HG03460 (cell line): ENCODE measurements at regions not wholly inside any gene's neighbourhood (a gene's known extent, or its start where the extent isn't known, plus 50 kb on each side); places are given as distances from the start of the nearest gene placed in this dataset.

ENCODE experiments used
- ATAC-seq: cut with Tn5 transposase; IDR thresholded peaks from one replicate; pipeline ENCODE4 v1.9.1; 2021; ENCODE audit not compliant: unreplicated experiment

GRCh38 chr5:74240783-74241750 lies 399.5 kb downstream of the ENC1 start:
- ATAC-seq, result no peak

- ATAC-seq, result no peak
These were observed 401.3 kb downstream of the ENC1 start for GRCh38 chr5:74239261-74239660.

GRCh38 chr5:74237571-74238145 lies 402.9 kb downstream of the ENC1 start:
- ATAC-seq, result no peak

- ATAC-seq, result no peak
These were observed 405.0 kb downstream of the ENC1 start for GRCh38 chr5:74235552-74235951.

- no peak for ATAC-seq
These were observed 407.0 kb downstream of the ENC1 start for GRCh38 chr5:74233571-74233970.

- ATAC-seq, result no peak
These were observed 407.4 kb downstream of the ENC1 start for GRCh38 chr5:74233091-74233490.

GRCh38 chr5:74232276-74232675 lies 408.3 kb downstream of the ENC1 start:
- no peak for ATAC-seq

GRCh38 chr5:74231697-74232096 lies 408.8 kb downstream of the ENC1 start:
- no peak for ATAC-seq

GRCh38 chr5:74226716-74227485 lies 413.6 kb downstream of the ENC1 start:
- ATAC-seq, result no peak

GRCh38 chr5:74225587-74225986 lies 414.9 kb downstream of the ENC1 start:
- ATAC-seq, result no peak

- ATAC-seq, result no peak
These were observed 416.2 kb downstream of the ENC1 start for GRCh38 chr5:74224331-74224730.

- ATAC-seq, result no peak
These were observed 417.7 kb downstream of the ENC1 start for GRCh38 chr5:74222806-74223205.

GRCh38 chr5:74221413-74221812 lies 419.1 kb downstream of the ENC1 start:
- ATAC-seq, result no peak

- ATAC-seq, result no peak
These were observed 424.5 kb downstream of the ENC1 start for GRCh38 chr5:74216012-74216411.

- no peak for ATAC-seq
These were observed 428.2 kb downstream of the ENC1 start for GRCh38 chr5:74212336-74212735.

- ATAC-seq, result no peak
These were observed 431.0 kb downstream of the ENC1 start for GRCh38 chr5:74209571-74209970.

GRCh38 chr5:74206579-74207550 lies 433.7 kb downstream of the ENC1 start:
- no peak for ATAC-seq

GRCh38 chr5:74205767-74206578 lies 434.6 kb downstream of the ENC1 start:
- no peak for ATAC-seq

GRCh38 chr5:74201334-74202081 lies 439.0 kb downstream of the ENC1 start:
- ATAC-seq, result peak; percentile 65
